Left renal pelvis (tissue), 4 donors: ENCODE measurements at regions not wholly inside any gene's neighbourhood (a gene's known extent, or its start where the extent isn't known, plus 50 kb on each side); places are given as distances from the start of the nearest gene placed in this dataset.
"Not testable (repeated sequence)": the region's sequence is repeated elsewhere in the genome, so short reads cannot be mapped to it uniquely, and the experiment has no call there.

Experiments used
- DNase-seq, 4 donors: peaks; one replicate each; pipeline ENCODE4 v3.0.0-alpha.2; 2013; ENCODE audit warnings: low read depth in 4 of 4, low spot score in 3 of 4

GRCh38 chr4:17436047-17436749 is 75.7 kb downstream of the QDPR start:
- DNase-seq = not testable (repeated sequence)

DNA sequence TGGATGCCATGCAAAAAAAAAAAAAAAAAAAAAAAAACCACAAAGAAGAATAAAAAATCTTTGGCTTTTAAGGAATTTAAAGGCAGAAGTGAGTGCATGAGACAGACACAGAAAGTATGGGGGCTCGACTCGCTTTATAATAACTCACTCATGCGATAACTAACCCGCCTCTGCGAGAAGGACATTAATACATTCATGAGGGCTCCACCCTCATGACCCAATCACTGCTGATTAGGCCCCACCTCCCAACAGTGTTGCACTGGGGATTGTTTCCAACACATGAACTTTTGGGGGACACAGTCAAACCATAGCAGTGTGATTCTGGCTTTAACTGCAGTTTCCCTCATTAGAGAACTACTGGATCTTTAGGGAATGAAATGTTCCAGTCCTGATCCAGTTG is 78.1 kb downstream of the QDPR start:
- no peak for DNase-seq

DNA sequence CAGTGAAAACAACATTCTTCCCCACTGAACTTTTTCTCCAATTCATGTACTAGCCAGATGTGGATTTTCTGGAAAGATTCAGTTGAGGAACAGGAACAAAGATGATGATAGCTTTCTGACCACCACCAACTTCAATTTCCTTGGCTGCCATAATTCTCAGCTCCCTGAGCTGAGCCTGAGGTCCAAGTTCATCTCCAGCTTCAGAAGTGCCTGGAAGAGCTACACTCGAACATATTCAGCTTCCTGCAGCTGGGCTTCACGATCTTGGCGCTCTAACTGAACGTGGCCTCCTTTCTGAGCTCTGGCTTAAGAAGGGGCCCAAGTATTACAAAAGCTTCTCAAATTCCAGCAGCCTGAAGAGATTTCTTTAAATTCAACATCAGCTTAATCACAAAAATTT is 83.9 kb downstream of the QDPR start:
- no peak for DNase-seq

DNA sequence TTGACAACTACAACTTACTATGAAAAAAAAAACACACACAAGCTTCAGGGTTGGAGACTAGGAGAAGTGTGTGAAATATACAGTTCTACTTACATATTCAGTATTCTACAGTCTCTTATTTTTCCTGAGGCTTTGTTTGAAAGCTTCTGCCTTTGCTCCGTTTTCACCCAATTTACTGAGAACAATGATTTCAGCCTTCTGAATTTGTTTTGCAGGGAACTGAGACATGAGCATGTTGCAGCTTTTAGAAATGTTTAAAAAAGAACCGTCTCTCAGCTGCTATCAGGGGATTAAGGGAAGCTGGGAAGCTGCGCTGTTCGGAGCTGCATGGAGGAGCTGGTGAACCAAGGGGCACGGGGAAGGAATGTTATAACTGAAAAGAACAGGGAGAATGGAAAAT is 85.7 kb downstream of the QDPR start:
- no peak for DNase-seq

GRCh38 chr4:17418010-17418409 is 93.9 kb downstream of the QDPR start:
- no peak for DNase-seq

DNA sequence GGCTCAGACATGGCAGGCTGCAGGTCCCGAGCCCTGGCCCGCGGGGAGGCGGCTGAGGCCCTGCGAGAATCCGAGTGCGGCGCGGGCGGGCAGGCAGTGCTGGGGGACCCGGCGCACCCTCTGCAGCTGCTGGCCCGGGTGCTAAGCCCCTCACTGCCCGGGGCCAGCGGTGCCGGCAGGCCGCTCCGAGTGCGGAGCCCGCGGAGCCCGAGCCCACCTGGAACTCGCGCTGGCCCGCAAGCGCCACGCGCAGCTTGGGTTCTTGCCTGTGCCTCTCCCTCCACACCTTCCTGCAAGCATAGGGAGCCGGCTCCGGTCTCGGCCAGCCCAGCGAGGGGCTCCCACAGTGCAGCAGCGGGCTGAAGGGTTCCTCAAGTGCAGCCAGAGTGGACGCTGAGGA is 97.5 kb downstream of the QDPR start:
- no peak for DNase-seq

DNA sequence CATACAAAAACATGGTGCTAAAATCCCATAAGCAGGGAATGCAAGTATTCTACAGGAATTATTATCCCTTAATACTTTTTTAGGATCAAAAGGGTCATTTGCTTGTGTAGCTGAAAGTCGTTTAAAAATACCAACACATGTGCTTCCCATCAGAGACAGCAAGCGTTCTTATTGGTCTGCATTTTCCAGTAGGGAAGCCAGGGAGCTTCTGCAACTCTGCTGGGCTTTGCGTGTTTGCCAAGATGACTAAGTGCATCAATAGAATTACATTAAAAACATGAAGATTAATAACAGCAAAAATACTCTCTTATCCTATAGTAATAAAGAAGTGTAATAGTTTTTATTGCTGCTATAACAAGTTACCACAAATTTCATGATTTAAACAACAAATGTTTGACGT is 111.2 kb downstream of the QDPR start:
- DNase-seq = no peak

DNA sequence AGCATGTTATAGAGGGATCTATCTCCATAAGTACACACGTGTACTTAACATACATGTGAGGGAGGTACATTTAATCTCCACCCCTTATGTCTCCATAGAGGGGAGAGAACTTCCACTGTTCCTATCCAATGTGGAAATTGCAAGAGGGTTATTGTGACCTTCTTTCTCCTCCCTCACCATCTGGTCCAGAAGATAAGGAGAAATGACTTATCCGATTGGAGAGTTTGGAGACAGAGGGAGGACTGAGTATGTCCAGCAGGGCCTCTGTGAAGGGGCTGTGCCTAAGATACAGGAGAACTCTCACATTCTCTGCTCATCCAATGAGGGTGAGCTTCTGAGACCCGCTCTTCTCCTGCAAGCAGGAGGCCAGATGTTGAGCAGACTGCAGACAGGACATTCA is 113.1 kb downstream of the QDPR start:
- no peak for DNase-seq

DNA sequence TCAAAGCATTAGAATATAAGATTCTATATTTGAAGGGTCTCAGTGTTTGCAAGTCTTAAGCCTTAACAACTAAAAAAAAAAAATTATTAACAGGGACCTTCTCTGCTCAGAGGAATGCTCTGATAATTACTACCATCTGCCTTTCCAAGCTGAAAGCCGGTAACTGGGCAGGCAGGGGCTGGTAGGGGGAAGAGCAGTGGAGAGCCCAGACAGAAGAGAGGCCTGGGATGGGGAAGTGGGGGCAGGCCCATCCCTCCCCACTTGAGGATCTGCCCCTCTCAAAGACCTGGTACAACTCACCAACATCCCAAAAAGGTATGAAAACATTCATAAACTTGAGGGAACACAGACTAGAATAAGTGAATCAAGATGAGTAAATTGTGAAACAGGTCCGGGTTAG is 113.9 kb downstream of the QDPR start:
- no peak for DNase-seq

DNA sequence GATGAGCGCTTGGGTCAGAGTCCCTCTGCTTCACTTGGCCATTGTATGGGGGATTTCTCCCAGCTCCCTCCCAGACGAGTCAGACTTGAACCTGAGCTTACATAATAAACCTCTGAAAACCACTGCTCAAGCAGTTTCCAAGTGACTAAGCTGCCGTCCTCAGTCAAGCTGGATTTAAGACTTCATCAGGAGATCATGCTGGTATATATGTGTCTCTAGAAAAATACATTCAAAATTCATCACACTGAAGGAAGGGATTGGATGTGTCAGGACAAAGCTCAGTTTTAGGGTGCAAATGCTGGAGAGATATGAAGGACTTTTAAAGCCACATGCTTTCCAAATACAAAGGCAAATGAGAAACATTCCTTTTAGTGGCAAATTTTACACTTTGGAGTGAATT is 114.3 kb downstream of the QDPR start:
- DNase-seq = no peak

DNA sequence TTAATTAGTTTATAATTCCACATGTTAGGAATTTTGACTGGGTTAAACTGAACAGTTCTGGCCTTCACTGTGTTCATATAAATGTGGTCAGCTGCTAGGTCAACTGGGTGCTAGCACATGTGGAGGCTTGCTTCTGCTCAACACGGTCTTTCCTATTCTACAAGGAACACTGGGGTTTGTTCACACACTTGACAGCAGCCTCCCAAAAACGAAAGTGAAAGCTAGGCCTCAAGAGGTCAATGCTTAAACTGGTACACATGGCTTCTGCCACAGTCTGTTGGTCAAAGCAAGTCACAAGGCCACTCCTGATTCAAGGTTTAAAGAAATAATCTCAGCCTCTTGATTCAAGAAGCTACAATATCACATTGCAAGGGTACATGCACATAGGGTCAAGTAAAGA is 126.5 kb downstream of the QDPR start:
- no peak for DNase-seq

DNA sequence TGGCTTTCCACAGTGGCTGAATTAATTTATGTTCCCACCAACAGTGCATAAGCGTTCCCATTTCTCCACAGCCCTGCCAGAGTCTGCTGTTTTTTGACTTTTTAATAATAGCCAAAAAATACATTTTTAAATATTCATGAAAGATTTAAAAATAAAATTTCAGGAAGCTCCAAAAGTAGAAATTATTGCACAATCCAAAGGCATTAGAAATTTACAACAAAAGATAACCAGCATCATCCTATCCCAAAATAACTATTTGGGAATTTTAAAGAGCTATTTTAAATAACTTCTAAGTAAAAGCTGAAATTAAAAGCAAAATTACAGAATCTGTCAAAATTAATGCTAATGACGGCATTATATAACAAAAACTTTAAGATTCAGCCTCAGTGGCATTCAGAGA is 131.5 kb downstream of the QDPR start:
- DNase-seq = no peak

- DNase-seq = no peak
Measured at GRCh38 chr4:17376205-17376604, 135.7 kb downstream of the QDPR start.

GRCh38 chr4:17373666-17374065 is 138.2 kb downstream of the QDPR start:
- DNase-seq = no peak

DNA sequence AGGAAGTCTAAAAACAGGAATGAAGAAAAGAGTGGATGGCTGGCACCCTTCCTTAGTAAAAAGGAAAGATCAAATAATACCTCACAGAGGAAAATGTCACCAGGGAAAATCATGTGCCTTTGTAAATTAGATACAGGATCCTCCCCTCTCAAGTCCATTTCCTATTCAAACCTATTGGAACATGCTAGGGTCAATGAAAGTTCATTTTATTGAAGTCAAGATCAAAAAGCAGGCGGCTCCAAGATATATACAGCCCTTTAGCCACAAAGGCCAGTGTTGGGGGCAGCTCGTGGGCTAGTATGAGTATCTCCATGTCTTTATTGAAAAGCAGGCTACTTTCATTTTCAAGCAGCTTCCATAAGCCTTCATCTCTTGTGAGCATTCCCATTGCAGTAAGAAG is 141.1 kb downstream of the QDPR start:
- no peak for DNase-seq

- no peak for DNase-seq
Measured at GRCh38 chr4:17368408-17368807, 143.5 kb downstream of the QDPR start.

DNA sequence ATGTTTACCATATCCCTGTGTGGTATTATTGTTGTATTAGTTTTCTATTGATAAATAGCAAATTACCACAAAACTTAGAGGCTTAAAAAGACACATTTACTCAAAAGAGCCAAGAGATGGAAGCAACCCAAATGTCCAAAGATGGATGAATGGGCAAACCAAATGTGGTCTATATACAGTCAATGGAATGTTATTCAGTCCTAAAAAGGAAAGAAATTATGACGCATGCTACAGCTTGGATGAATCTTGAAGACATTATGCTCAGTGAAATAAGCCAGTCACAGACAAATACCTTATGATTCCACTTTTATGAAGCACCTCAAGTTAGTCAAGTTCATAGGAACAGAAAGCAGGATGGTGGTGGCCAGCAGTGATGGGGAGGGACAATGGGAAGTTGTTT is 144.7 kb downstream of the QDPR start:
- no peak for DNase-seq

DNA sequence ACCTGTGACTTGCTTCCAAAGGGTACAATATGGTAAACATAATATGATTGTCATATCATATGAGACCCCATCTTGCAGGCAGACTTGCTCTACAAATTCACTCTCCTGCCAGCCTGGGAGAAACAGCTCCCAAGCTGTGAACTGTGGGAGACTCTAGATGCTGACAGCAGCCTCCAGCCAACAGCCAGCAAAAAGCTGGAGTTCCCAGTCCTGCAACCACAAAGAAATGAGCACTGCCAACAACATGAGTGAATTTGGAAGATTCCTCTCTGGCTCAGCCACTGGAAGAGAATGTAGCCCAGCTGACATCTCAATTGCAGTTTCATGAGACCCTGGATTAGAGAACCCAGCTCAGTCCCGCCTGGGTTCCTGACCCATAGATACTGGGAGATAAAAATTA is 145.4 kb downstream of the QDPR start:
- no peak for DNase-seq

GRCh38 chr4:17362430-17362829 is 149.5 kb downstream of the QDPR start:
- DNase-seq = no peak

GRCh38 chr4:17358241-17358640 is 153.6 kb downstream of the QDPR start:
- no peak for DNase-seq

DNA sequence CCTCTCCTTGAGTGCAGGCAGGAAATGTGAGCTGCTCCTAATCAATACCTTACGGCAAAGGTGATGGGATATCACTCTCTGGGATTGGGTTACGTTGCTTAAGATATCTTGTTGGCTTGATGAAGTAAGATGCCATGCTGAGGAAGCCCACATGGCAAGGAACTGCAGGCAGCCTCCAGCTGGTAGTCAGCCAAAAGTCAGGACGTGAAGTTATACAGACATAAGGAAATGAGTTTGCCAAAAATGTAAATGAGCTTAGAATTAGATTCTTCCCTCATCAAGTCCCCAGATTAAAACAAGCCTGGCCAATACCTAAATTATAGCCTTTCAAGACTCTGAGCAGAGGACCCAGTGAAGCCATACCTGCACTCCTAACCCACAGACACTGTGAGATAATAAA is 155.0 kb downstream of the QDPR start:
- DNase-seq = no peak

DNA sequence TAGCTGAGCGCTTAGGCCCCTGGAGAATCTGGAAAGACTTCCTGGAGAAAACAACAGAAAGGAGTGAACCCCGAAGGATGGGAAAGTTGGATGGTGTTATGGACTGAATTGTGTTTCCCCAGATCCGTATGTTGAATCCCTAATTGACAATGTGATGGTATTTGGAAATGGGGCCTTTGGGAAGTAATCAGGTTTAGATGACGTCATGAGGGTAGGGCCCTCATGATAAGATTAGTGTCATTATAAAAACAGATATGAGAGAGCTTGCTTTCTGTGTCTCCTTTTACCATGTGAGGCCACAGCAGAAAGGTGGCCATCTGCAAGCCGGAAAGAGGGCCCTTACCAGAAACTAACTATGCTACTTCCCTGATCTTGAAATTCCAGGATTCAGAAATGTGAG is 159.5 kb downstream of the QDPR start:
- no peak for DNase-seq

- DNase-seq = peak in 1 of 4 donors; percentile 19
Measured at GRCh38 chr4:17347445-17347844, 164.4 kb downstream of the QDPR start.
